NCI-H2081 (cell line): ENCODE measurements at regions not wholly inside any gene's neighbourhood (a gene's known extent, or its start where the extent isn't known, plus 50 kb on each side); places are given as distances from the start of the nearest gene placed in this dataset.

Experiments used
- DNase-seq, 2 experiments: peaks; one replicate each; lab custom pipeline; 2025; lab: John Stamatoyannopoulos, UW

GRCh38 chr5:4520559-4520958 lies 619.6 kb upstream of the ADAMTS16 start:
- no peak for DNase-seq

GRCh38 chr5:4523038-4523437 lies 617.1 kb upstream of the ADAMTS16 start:
- no peak for DNase-seq

GRCh38 chr5:4531756-4532704 lies 608.1 kb upstream of the ADAMTS16 start:
- DNase-seq: no peak

GRCh38 chr5:4532705-4533080 lies 607.4 kb upstream of the ADAMTS16 start:
- no peak for DNase-seq

- DNase-seq: no peak
Measured at GRCh38 chr5:4533457-4534105, 606.5 kb upstream of the ADAMTS16 start.

- DNase-seq: no peak
Measured at GRCh38 chr5:4537489-4537888, 602.6 kb upstream of the ADAMTS16 start.

- no peak for DNase-seq
Measured at GRCh38 chr5:4540375-4541173, 599.6 kb upstream of the ADAMTS16 start.

- no peak for DNase-seq
Measured at GRCh38 chr5:4541334-4541733, 598.8 kb upstream of the ADAMTS16 start.

GRCh38 chr5:4542145-4542778 lies 597.9 kb upstream of the ADAMTS16 start:
- DNase-seq: no peak

GRCh38 chr5:4544049-4544670 lies 596.0 kb upstream of the ADAMTS16 start:
- no peak for DNase-seq

GRCh38 chr5:4547547-4547946 lies 592.6 kb upstream of the ADAMTS16 start:
- DNase-seq: no peak

- no peak for DNase-seq
Measured at GRCh38 chr5:4548341-4548740, 591.8 kb upstream of the ADAMTS16 start.

GRCh38 chr5:4549351-4549750 lies 590.8 kb upstream of the ADAMTS16 start:
- DNase-seq: no peak

- no peak for DNase-seq
Measured at GRCh38 chr5:4551034-4551433, 589.1 kb upstream of the ADAMTS16 start.

GRCh38 chr5:4553130-4553529 lies 587.0 kb upstream of the ADAMTS16 start:
- no peak for DNase-seq

- DNase-seq: no peak
Measured at GRCh38 chr5:4553978-4554377, 586.2 kb upstream of the ADAMTS16 start.

GRCh38 chr5:4555725-4556285 lies 584.3 kb upstream of the ADAMTS16 start:
- no peak for DNase-seq

- DNase-seq: no peak
Measured at GRCh38 chr5:4561403-4561802, 578.7 kb upstream of the ADAMTS16 start.

GRCh38 chr5:4563400-4563799 lies 576.7 kb upstream of the ADAMTS16 start:
- no peak for DNase-seq

GRCh38 chr5:4570047-4570995 lies 569.8 kb upstream of the ADAMTS16 start:
- no peak for DNase-seq
